Glutamatergic neuron (in vitro differentiated cells): ENCODE measurements at regions not wholly inside any gene's neighbourhood (a gene's known extent, or its start where the extent isn't known, plus 50 kb on each side); places are given as distances from the start of the nearest gene placed in this dataset.

ENCODE experiments used
- DNase-seq: peaks from one replicate; pipeline ENCODE4 v3.0.0; 2022
- H3K27ac Mint-ChIP-seq: one replicate; pipeline ENCODE4 v1.8.0; 2020; ENCODE audit warnings: mild to moderate bottlenecking, mixed read lengths, inconsistent platforms; ENCODE audit not compliant: unreplicated experiment
- H3K27me3 Mint-ChIP-seq: one replicate; pipeline ENCODE4 v1.8.0; 2020; ENCODE audit warnings: mild to moderate bottlenecking, moderate library complexity, mixed read lengths, inconsistent platforms; ENCODE audit not compliant: unreplicated experiment
- H3K36me3 Mint-ChIP-seq: one replicate; pipeline ENCODE4 v1.8.0; 2020; ENCODE audit warnings: mild to moderate bottlenecking, mixed read lengths, inconsistent platforms; ENCODE audit not compliant: unreplicated experiment
- H3K4me1 Mint-ChIP-seq: one replicate; pipeline ENCODE4 v1.8.0; 2020; ENCODE audit warnings: mild to moderate bottlenecking, low read depth, mixed read lengths, inconsistent platforms; ENCODE audit not compliant: unreplicated experiment
- H3K4me3 Mint-ChIP-seq: one replicate; pipeline ENCODE4 v1.8.0; 2020; ENCODE audit warnings: mild to moderate bottlenecking, mixed read lengths, inconsistent platforms; ENCODE audit not compliant: unreplicated experiment
- H3K9me3 Mint-ChIP-seq: one replicate; pipeline ENCODE4 v1.8.0; 2020; ENCODE audit warnings: mild to moderate bottlenecking, moderate library complexity, mixed read lengths, inconsistent platforms; ENCODE audit not compliant: unreplicated experiment
- TF ChIP-seq, protein P1 (sequence below): fragments of 200-600 bp; sonication (generic); IDR thresholded peaks from one replicate; pipeline ENCODE4 v1.5.0; 2021; ENCODE audit not compliant: partially characterized antibody, unreplicated experiment

DNA sequence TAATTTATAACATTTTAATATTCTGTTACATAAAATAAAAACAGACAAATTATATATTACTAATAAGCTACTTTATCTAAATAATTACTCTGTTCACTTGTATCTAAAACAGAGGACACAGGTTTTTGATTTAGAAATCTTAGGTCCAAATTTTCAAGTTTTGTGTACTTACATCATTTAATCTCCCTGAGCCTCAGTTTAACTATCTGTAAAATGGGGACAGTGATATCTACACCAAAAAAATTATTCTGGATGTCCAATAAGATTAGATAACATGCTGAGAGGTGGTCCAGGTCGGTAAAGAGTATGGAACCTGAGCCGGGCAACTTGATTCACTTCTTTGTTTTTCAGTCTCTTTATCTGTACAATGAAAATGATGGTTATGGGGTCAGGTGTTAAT, 263.8 kb upstream of the CDIN1 start:
- TF ChIP-seq, protein P1, sequence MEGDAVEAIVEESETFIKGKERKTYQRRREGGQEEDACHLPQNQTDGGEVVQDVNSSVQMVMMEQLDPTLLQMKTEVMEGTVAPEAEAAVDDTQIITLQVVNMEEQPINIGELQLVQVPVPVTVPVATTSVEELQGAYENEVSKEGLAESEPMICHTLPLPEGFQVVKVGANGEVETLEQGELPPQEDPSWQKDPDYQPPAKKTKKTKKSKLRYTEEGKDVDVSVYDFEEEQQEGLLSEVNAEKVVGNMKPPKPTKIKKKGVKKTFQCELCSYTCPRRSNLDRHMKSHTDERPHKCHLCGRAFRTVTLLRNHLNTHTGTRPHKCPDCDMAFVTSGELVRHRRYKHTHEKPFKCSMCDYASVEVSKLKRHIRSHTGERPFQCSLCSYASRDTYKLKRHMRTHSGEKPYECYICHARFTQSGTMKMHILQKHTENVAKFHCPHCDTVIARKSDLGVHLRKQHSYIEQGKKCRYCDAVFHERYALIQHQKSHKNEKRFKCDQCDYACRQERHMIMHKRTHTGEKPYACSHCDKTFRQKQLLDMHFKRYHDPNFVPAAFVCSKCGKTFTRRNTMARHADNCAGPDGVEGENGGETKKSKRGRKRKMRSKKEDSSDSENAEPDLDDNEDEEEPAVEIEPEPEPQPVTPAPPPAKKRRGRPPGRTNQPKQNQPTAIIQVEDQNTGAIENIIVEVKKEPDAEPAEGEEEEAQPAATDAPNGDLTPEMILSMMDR = no peak
- DNase-seq = no peak
- no peaks in the 10 kb centered on the region for H3K36me3 Mint-ChIP-seq
- no peaks in the 10 kb centered on the region for H3K27me3 Mint-ChIP-seq
- no peak overlapping the region for H3K27ac Mint-ChIP-seq
- no peak overlapping the region for H3K4me3 Mint-ChIP-seq
- H3K9me3 Mint-ChIP-seq = no peaks in the 10 kb centered on the region
- no peaks in the 10 kb centered on the region for H3K4me1 Mint-ChIP-seq

DNA sequence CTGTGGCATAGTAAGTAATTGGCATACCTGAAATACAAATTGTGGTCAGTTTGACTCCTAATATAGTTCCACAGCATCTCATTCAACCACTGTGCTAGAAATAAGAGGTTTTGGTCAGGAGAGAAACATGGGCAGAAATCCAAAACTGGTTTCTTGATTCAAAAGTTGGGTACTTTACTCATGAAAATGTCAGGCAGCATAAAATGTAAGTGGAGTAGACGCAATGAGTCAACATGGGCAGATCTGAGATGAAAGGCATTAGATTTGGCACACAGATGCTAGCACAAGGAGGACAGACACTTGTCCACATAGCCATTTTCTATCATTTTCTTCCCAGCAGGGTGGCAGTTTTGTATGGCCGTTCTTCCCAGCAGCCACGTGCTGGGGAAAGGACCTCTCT, 255.8 kb upstream of the CDIN1 start:
- TF ChIP-seq, protein P1 = no peak
- no peak for DNase-seq
- Mint-ChIP-seq H3K36me3 (no peaks in the 10 kb centered on the region), H3K27me3 (no peaks in the 10 kb centered on the region), H3K4me3 (no peak overlapping the region), H3K9me3 (no peaks in the 10 kb centered on the region), H3K27ac (no peak overlapping the region), H3K4me1 (no peaks in the 10 kb centered on the region)

DNA sequence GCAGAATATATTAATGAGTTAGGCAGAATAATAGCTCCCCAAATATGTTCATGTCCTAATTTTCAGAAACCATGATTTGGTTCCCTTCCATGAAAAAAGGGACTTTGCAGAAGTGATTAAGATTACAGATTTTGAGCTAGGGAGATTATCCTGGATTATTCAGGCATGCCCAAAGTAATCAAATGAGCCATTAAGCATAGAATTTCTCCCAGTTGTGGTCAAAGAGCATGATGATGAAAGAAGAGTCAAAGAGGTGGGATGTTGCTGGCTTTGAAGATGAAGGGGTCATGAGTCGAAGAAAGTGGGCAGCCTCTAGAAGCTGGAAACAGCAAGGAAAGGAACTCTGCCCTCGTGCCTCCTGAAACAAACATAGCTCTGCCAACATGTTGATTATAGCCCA, 254.2 kb upstream of the CDIN1 start:
- DNase-seq = no peak
- no peak overlapping the region for H3K27ac Mint-ChIP-seq
- H3K27me3 Mint-ChIP-seq = no peaks in the 10 kb centered on the region
- no peaks in the 10 kb centered on the region for H3K4me1 Mint-ChIP-seq
- TF ChIP-seq, protein P1 = no peak
- no peak overlapping the region for H3K4me3 Mint-ChIP-seq
- H3K9me3 Mint-ChIP-seq = no peaks in the 10 kb centered on the region
- H3K36me3 Mint-ChIP-seq = peaks cover 5% of the 10 kb centered on the region

DNA sequence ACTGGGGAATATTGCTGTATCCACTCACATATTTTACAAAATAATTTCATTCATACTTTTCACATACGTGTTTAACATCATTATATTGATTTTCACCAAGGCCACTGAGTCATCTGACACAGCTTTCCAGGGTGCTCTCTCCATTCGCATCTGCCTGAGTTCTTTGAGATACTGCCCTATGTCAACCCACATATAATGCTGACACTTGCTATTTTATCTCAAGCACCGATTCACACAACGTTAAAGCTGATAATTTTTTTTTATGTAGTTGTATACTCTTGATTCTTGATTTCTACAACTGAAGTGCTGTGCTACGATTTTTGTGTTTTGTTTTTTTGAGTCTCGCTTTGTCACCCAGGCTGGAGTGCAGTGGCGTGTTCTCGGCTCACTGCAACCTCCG, 249.8 kb upstream of the CDIN1 start:
- TF ChIP-seq, protein P1 = no peak
- Mint-ChIP-seq H3K27ac (no peak overlapping the region), H3K4me3 (no peak overlapping the region), H3K36me3 (peaks cover 5% of the 10 kb centered on the region), H3K9me3 (no peaks in the 10 kb centered on the region), H3K4me1 (peaks cover 4% of the 10 kb centered on the region), H3K27me3 (no peaks in the 10 kb centered on the region)
- DNase-seq = no peak

DNA sequence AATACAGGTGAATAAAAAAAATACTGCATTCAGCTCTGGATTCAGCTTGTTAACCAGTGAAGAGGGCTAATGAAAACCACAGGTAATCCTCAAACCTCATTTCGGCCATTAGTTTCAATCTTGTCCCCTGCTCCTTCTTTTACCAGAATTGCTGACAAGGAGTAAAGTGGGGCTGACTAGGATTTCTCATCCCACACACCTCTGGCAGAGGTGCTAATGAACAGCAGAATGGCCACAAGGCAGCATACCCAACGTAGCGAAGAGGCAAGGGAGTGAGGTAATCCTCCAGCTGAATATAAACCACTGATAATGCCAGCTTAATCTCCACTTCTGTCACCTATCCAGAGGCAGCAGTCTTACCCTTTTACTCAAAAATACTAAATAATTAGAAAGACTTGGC, 248.8 kb upstream of the CDIN1 start:
- H3K27ac Mint-ChIP-seq = no peak overlapping the region
- no peaks in the 10 kb centered on the region for H3K9me3 Mint-ChIP-seq
- H3K4me1 Mint-ChIP-seq = peaks cover 4% of the 10 kb centered on the region
- no peak overlapping the region for H3K4me3 Mint-ChIP-seq
- DNase-seq = no peak
- H3K36me3 Mint-ChIP-seq = peaks cover 5% of the 10 kb centered on the region
- TF ChIP-seq, protein P1 = no peak
- H3K27me3 Mint-ChIP-seq = no peaks in the 10 kb centered on the region
